ENCODE measurements at regions not wholly inside any gene's neighbourhood (a gene's known extent, or its start where the extent isn't known, plus 50 kb on each side); places are given as distances from the start of the nearest gene placed in this dataset.
A peak's percentile ranks its signal among the peaks of the same experiment; 100 is the strongest.

DNA sequence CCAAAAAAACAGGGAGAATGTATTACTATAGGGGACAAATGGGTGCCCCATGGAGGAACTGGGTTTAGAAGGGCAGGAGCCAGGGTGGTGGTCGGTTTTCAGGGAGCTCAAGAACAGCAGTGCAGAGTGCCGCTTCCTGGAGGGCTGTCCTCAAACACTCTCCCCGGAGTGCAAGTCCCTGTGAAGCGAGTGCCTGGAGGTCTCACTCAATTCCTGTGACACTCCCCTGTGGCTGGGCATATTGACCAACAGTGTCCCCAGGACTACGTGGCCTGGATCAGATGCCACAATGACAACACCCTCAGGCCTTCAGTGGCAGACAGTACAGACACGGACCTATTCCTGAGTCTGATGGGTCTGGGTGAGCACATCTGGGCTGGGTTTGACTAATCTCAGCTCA, 412.1 kb upstream of the IRX2 start:
- no peak overlapping the region for H3K4me3 Mint-ChIP-seq (ENCODE audit: unreplicated experiment)
- peaks cover 11% of the 10 kb centered on the region for H3K4me1 Mint-ChIP-seq (ENCODE audit: low read depth, unreplicated experiment)
- no peak for DNase-seq
- H3K27ac Mint-ChIP-seq (ENCODE audit: unreplicated experiment), result peak overlapping the region; percentile 38
- TF ChIP-seq, protein P1, sequence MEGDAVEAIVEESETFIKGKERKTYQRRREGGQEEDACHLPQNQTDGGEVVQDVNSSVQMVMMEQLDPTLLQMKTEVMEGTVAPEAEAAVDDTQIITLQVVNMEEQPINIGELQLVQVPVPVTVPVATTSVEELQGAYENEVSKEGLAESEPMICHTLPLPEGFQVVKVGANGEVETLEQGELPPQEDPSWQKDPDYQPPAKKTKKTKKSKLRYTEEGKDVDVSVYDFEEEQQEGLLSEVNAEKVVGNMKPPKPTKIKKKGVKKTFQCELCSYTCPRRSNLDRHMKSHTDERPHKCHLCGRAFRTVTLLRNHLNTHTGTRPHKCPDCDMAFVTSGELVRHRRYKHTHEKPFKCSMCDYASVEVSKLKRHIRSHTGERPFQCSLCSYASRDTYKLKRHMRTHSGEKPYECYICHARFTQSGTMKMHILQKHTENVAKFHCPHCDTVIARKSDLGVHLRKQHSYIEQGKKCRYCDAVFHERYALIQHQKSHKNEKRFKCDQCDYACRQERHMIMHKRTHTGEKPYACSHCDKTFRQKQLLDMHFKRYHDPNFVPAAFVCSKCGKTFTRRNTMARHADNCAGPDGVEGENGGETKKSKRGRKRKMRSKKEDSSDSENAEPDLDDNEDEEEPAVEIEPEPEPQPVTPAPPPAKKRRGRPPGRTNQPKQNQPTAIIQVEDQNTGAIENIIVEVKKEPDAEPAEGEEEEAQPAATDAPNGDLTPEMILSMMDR (IDR thresholded peaks at IDR 0.05; ENCODE audit: partially characterized antibody, unreplicated experiment), result no peak
- H3K9me3 Mint-ChIP-seq (ENCODE audit: unreplicated experiment), result peaks cover 7% of the 10 kb centered on the region
- H3K36me3 Mint-ChIP-seq (ENCODE audit: unreplicated experiment), result peaks cover 10% of the 10 kb centered on the region
- peaks cover 9% of the 10 kb centered on the region for H3K27me3 Mint-ChIP-seq (ENCODE audit: unreplicated experiment)

DNA sequence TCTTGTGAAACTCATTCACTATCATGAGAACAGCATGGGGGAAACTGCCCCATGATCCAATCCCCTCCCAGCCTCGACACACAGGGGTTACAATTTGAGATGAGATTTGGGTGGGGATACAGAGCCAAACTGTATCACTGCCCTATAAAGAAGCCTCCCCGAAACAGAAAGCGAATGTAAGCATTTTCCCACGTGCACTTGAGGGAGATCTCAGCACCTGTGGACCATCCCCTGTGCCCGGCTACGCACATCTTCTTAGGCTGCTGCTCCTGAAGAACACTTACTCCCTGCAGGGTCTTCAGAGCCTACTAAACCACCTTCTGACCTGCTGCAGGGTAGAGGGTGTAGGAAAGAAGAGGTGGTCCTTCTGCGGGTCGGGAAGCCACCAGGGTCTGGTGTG, 410.2 kb upstream of the IRX2 start:
- Mint-ChIP-seq H3K27me3 (ENCODE audit: unreplicated experiment) (peaks cover 9% of the 10 kb centered on the region), H3K4me1 (ENCODE audit: low read depth, unreplicated experiment) (peaks cover 11% of the 10 kb centered on the region), H3K9me3 (ENCODE audit: unreplicated experiment) (peaks cover 7% of the 10 kb centered on the region), H3K4me3 (ENCODE audit: unreplicated experiment) (no peak overlapping the region), H3K27ac (ENCODE audit: unreplicated experiment) (no peak overlapping the region), H3K36me3 (ENCODE audit: unreplicated experiment) (no peaks in the 10 kb centered on the region)
- DNase-seq, result no peak
- TF ChIP-seq, protein P1 (IDR thresholded peaks at IDR 0.05; ENCODE audit: partially characterized antibody, unreplicated experiment), result no peak

DNA sequence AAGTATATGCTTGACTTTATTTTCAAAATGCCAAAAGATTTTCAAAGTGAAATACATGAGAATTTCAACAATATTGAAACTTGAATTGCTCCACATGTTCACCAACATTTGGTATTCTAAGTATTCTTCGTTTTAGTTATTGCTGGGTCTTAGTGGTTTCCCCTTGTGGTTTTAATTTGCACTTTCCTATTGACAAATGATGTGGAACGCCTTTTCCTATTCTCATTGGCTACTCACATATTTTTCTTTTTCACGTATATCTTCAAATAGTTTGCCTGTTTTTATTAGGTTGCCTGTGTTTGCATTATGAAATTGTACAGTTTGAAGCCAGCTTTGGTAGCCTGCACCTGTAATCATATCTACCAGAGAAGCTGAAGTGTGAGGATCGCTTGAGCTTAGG, 405.7 kb upstream of the IRX2 start:
- Mint-ChIP-seq H3K4me3 (ENCODE audit: unreplicated experiment) (no peak overlapping the region), H3K4me1 (ENCODE audit: low read depth, unreplicated experiment) (peaks cover 13% of the 10 kb centered on the region), H3K27me3 (ENCODE audit: unreplicated experiment) (peaks cover 6% of the 10 kb centered on the region), H3K36me3 (ENCODE audit: unreplicated experiment) (no peaks in the 10 kb centered on the region), H3K9me3 (ENCODE audit: unreplicated experiment) (peaks cover 1% of the 10 kb centered on the region), H3K27ac (ENCODE audit: unreplicated experiment) (no peak overlapping the region)
- no peak for DNase-seq
- TF ChIP-seq, protein P1 (IDR thresholded peaks at IDR 0.05; ENCODE audit: partially characterized antibody, unreplicated experiment), result no peak

DNA sequence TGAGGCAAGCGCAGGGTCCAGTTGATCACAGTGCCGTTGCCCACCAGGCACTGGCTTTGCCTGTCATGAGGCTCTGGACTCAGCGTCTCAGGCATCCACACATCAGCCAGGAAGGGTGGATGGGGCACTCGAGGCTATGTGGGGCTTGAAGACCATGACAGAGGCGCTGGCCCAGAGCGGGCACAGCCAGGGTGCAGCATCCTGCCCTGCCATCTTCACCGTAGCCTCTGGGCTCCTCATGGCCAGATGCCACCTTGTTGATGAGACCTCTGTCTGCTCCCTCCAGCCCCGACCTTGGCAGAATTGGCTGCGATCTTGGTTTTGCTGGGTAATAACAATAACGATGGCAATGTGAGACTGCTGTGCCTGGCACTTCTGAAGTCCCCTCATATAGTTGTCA, 404.2 kb upstream of the IRX2 start:
- Mint-ChIP-seq H3K27me3 (ENCODE audit: unreplicated experiment) (peaks cover 5% of the 10 kb centered on the region), H3K4me1 (ENCODE audit: low read depth, unreplicated experiment) (peaks cover 11% of the 10 kb centered on the region), H3K4me3 (ENCODE audit: unreplicated experiment) (no peak overlapping the region), H3K27ac (ENCODE audit: unreplicated experiment) (no peak overlapping the region), H3K9me3 (ENCODE audit: unreplicated experiment) (peaks cover under 1% of the 10 kb centered on the region), H3K36me3 (ENCODE audit: unreplicated experiment) (peaks cover 8% of the 10 kb centered on the region)
- TF ChIP-seq, protein P1 (IDR thresholded peaks at IDR 0.05; ENCODE audit: partially characterized antibody, unreplicated experiment), result no peak
- DNase-seq, result no peak

DNA sequence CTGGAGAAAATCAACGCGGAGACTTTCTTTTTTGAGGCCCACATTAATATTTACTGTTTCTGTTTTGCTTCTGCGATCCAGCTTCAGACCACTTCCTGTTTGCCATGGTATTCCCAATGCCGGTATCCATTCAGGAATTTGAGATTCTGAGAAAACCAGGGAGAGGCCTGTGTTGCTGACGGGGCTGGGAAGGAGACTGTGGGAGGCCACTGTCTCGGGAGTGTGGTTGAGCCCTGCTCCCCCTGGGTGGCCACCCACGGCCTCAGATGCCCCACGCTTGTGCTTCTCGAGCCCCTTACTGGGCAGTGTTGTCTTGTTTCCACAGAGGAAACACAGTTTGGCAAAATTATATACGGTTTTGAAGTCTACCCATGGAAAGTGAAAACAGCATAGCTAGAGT, 403.6 kb upstream of the IRX2 start:
- no peak overlapping the region for H3K27ac Mint-ChIP-seq (ENCODE audit: unreplicated experiment)
- TF ChIP-seq, protein P1 (IDR thresholded peaks at IDR 0.05; ENCODE audit: partially characterized antibody, unreplicated experiment), result no peak
- no peaks in the 10 kb centered on the region for H3K9me3 Mint-ChIP-seq (ENCODE audit: unreplicated experiment)
- no peak overlapping the region for H3K4me3 Mint-ChIP-seq (ENCODE audit: unreplicated experiment)
- peaks cover 2% of the 10 kb centered on the region for H3K27me3 Mint-ChIP-seq (ENCODE audit: unreplicated experiment)
- peaks cover 8% of the 10 kb centered on the region for H3K36me3 Mint-ChIP-seq (ENCODE audit: unreplicated experiment)
- DNase-seq, result no peak
- H3K4me1 Mint-ChIP-seq (ENCODE audit: low read depth, unreplicated experiment), result peaks cover 11% of the 10 kb centered on the region

Data from glutamatergic neuron (in vitro differentiated cells).